Neuronal stem cell (in vitro differentiated cells): ENCODE measurements at regions not wholly inside any gene's neighbourhood (a gene's known extent, or its start where the extent isn't known, plus 50 kb on each side); places are given as distances from the start of the nearest gene placed in this dataset.
"Not testable (repeated sequence)": the region's sequence is repeated elsewhere in the genome, so short reads cannot be mapped to it uniquely, and the experiment has no call there.

ENCODE experiments used
- DNase-seq: peaks from one replicate; pipeline ENCODE4 v3.0.0-alpha.2; 2013; ENCODE audit warnings: low spot score
- H2AFZ ChIP-seq: one replicate; pipeline ENCODE4 v1.6.1; 2013; ENCODE audit warnings: mild to moderate bottlenecking, low read length, inconsistent platforms
- H2AK5ac ChIP-seq: 2 replicates; pipeline ENCODE4 v1.6.1; 2013; ENCODE audit warnings: low read depth, mild to moderate bottlenecking, inconsistent platforms, low read length, moderate library complexity, mixed read lengths
- H2BK120ac ChIP-seq: 2 replicates; pipeline ENCODE4 v1.6.1; 2013; ENCODE audit warnings: low read depth, mild to moderate bottlenecking, inconsistent platforms, low read length, moderate library complexity, mixed read lengths
- H2BK12ac ChIP-seq: one replicate; pipeline ENCODE4 v1.6.1; 2013; ENCODE audit warnings: low read length, inconsistent platforms
- H2BK15ac ChIP-seq: 2 replicates; pipeline ENCODE4 v1.6.1; 2013; ENCODE audit warnings: mild to moderate bottlenecking, low read length, inconsistent platforms, mixed read lengths
- H2BK5ac ChIP-seq: one replicate; pipeline ENCODE4 v1.6.1; 2013; ENCODE audit warnings: inconsistent platforms, mild to moderate bottlenecking, low read length, moderate library complexity
- H3K14ac ChIP-seq: one replicate; pipeline ENCODE4 v1.6.1; 2013; ENCODE audit warnings: low read length, inconsistent platforms
- H3K18ac ChIP-seq: 2 replicates; pipeline ENCODE4 v1.6.1; 2013; ENCODE audit warnings: low read length, inconsistent platforms
- H3K23ac ChIP-seq: 2 replicates; pipeline ENCODE4 v1.6.1; 2013; ENCODE audit warnings: low read depth, mild to moderate bottlenecking, mixed read lengths, low read length, inconsistent platforms; ENCODE audit not compliant: poor library complexity
- H3K27ac ChIP-seq: replicated peaks from 3 replicates; pipeline ENCODE4 v1.5.1; 2013; ENCODE audit warnings: low read length, inconsistent platforms
- H3K27me3 ChIP-seq, 3 experiments: 2 replicates each; pipeline ENCODE4 v1.6.1; 2013; ENCODE audit warnings: low read length in 3 of 3, mild to moderate bottlenecking in 2 of 3, inconsistent platforms in 1 of 3, low read depth in 1 of 3, mixed read lengths in 1 of 3, moderate library complexity in 1 of 3; ENCODE audit not compliant: control insufficient read depth in 3 of 3, insufficient read depth in 3 of 3
- H3K36me3 ChIP-seq, 2 donors: replicated peaks in 1 of 2; 2 replicates each; pipeline ENCODE4 v1.6.1; 2013; ENCODE audit warnings: low read length in 2 of 2; ENCODE audit not compliant: control insufficient read depth in 2 of 2, insufficient read depth in 2 of 2
- H3K4ac ChIP-seq: 2 replicates; pipeline ENCODE4 v1.6.1; 2013; ENCODE audit warnings: inconsistent platforms, mild to moderate bottlenecking, low read length, moderate library complexity
- H3K4me1 ChIP-seq, 2 donors: 1 replicate in 1 of 2; 2 replicates in 1 of 2; pipeline ENCODE4 v1.6.1; 2013; ENCODE audit warnings: low read length in 2 of 2, low read depth in 1 of 2; ENCODE audit not compliant: control insufficient read depth in 2 of 2, insufficient read depth in 1 of 2
- H3K4me2 ChIP-seq: one replicate; pipeline ENCODE4 v1.6.1; 2013; ENCODE audit warnings: mild to moderate bottlenecking, low read length, inconsistent platforms; ENCODE audit not compliant: insufficient read depth, poor library complexity, severe bottlenecking
- H3K4me3 ChIP-seq, 2 donors: 2 replicates each; pipeline ENCODE4 v1.5.1; 2013; ENCODE audit warnings: low read length in 2 of 2, mild to moderate bottlenecking in 2 of 2, inconsistent platforms in 1 of 2, moderate library complexity in 1 of 2
- H3K79me1 ChIP-seq: one replicate; pipeline ENCODE4 v1.6.1; 2013; ENCODE audit warnings: low read depth, mild to moderate bottlenecking, inconsistent platforms, low read length, moderate library complexity
- H3K9ac ChIP-seq: one replicate; pipeline ENCODE4 v1.6.1; 2013; ENCODE audit warnings: mild to moderate bottlenecking, low read depth, low read length, inconsistent platforms; ENCODE audit not compliant: poor library complexity
- H3K9me3 ChIP-seq, 2 donors: replicated peaks in 1 of 2; 2 replicates each; pipeline versions ENCODE3 to v1.6.1; 2013; ENCODE audit warnings: low read length in 2 of 2, mild to moderate bottlenecking in 2 of 2, inconsistent platforms in 1 of 2, low read depth in 1 of 2, mixed read lengths in 1 of 2, moderate library complexity in 1 of 2; ENCODE audit not compliant: control insufficient read depth in 2 of 2, insufficient read depth in 1 of 2
- H4K8ac ChIP-seq: one replicate; pipeline ENCODE4 v1.6.1; 2013; ENCODE audit warnings: low read depth, mild to moderate bottlenecking, inconsistent platforms, low read length, moderate library complexity
- H4K91ac ChIP-seq: one replicate; pipeline ENCODE4 v1.6.1; 2013; ENCODE audit warnings: low read length, low read depth, mild to moderate bottlenecking, inconsistent platforms; ENCODE audit not compliant: poor library complexity
- WGBS, 2 donors: extraction: QIAGEN DNeasy Blood & Tissue Kit; methylation state at CpG; one replicate each; pipeline ENCODE4 v1.1.7; 2013; ENCODE audit warnings: missing lambda C conversion rate in 2 of 2, mixed read lengths in 1 of 2; ENCODE audit not compliant: insufficient read length in 2 of 2, insufficient replicate concordance in 1 of 2; ENCODE audit errors: extremely low coverage in 2 of 2; 5-methylcytosine and 5-hydroxymethylcytosine counted together

DNA sequence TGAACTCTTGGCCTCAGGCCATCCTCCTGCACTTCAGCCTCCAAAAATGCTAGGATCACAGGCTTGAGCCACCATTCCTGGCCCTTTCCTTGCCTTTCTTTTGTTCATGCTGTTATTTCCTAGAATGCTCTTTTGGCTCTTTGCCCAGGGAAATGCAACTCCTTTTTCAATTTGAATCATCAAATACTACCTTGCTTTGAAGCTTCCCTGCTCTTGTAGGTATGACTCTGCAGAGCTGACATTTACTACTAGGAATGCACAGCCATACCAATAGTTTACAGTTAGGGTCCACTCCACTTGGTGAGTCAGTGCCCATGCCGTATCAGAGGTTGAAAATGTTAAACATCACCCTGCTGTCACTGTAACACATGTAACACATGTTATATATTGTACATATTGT is 107.0 kb upstream of the CRY1 start:
- WGBS, 2 donors, result no CpG with 5 or more reads among the region's 1 CpG
- Histone ChIP-seq H2AFZ (no peak overlapping the region), H2BK15ac (no peak overlapping the region), H3K18ac (no peak overlapping the region), H3K14ac (no peak overlapping the region), H3K23ac (no peak overlapping the region), H2BK120ac (no peak overlapping the region), H3K4ac (no peak overlapping the region), H4K91ac (no peak overlapping the region), H3K27ac (no peak overlapping the region), H3K4me2 (no peak overlapping the region), H2BK5ac (no peak overlapping the region), H3K4me3 (no peak overlapping the region), H3K36me3 (no peaks in the 10 kb centered on the region), H4K8ac (no peak overlapping the region), H2BK12ac (no peak overlapping the region), H2AK5ac (no peak overlapping the region), H3K9ac (no peak overlapping the region), H3K9me3 (no peaks in the 10 kb centered on the region), H3K79me1 (no peaks in the 10 kb centered on the region), H3K4me1 (no peaks in the 10 kb centered on the region), H3K27me3 (peaks cover 0 to 2% (median 0%) of the 10 kb centered on the region in 3 experiments)
- DNase-seq, result no peak

DNA sequence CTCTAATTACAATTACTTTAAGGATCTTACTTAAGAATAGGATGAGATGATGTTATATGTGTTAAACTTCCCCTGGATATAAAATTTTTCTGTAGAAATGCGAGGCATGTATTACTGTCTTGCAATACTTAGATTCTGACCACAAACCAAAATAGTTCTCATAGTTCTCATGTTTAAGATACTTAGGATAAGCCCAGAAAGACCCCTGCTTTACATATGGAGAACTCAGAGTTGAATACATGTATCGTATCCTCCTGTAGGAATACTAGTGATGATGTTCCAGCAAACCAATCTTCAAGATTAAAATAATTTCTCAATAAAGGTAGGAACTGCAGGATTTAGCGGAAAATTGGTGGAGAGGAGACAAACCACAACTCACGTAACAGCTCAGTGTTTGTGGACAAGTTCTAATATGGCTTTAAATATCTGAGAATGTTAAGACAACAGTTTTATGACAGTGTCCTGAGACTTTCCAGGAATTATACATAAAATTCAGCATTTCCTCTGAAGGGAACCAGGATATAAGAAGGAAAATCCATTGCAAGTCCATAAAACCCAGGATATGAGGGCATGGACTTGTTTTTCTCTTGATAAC is 114.7 kb upstream of the CRY1 start:
- Histone ChIP-seq H2BK12ac (no peak overlapping the region), H3K4ac (no peak overlapping the region), H2AFZ (no peak overlapping the region), H3K18ac (no peak overlapping the region), H3K79me1 (no peaks in the 10 kb centered on the region), H3K9me3 (no peaks in the 10 kb centered on the region), H3K9ac (no peak overlapping the region), H4K91ac (no peak overlapping the region), H2BK120ac (no peak overlapping the region), H3K36me3 (no peaks in the 10 kb centered on the region), H3K27me3 (no peaks in the 10 kb centered on the region), H2BK15ac (no peak overlapping the region), H2AK5ac (no peak overlapping the region), H3K14ac (no peak overlapping the region), H2BK5ac (no peak overlapping the region), H3K4me1 (no peaks in the 10 kb centered on the region), H3K23ac (no peak overlapping the region), H3K4me3 (no peak overlapping the region), H3K27ac (no peak overlapping the region), H3K4me2 (no peak overlapping the region), H4K8ac (no peak overlapping the region)
- WGBS, 2 donors, result no CpG with 5 or more reads among the region's 4 CpGs
- no peak for DNase-seq

DNA sequence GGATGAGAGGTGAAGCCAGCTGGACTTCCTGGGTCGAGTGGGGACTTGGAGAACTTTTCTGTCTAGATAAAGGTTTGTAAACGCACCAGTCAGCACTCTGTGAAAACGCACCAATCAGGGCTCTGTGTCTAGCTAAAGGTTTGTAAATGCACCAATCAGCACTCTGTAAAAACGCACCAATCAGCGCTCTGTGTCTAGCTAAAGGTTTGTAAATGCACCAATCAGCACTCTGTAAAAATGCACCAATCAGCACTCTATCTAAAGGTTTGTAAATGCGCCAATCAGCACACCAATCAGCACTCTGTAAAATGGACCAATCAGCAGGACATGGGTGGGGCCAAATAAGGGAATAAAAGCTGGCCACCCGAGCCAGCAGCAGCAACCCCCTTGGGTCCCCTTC is 116.4 kb upstream of the CRY1 start:
- not testable (repeated sequence) for H4K91ac ChIP-seq, H3K4ac ChIP-seq, H3K18ac ChIP-seq, H3K9me3 ChIP-seq, H2AK5ac ChIP-seq, H2BK5ac ChIP-seq, H3K14ac ChIP-seq, DNase-seq, H3K9ac ChIP-seq, H3K36me3 ChIP-seq, H3K4me2 ChIP-seq, H3K23ac ChIP-seq, H3K4me1 ChIP-seq, H3K27ac ChIP-seq, H3K27me3 ChIP-seq, H2BK12ac ChIP-seq, H2BK15ac ChIP-seq, H3K79me1 ChIP-seq, H4K8ac ChIP-seq, H2AFZ ChIP-seq, H2BK120ac ChIP-seq, H3K4me3 ChIP-seq
- no CpG with 5 or more reads among the region's 7 CpGs for WGBS, 2 donors

DNA sequence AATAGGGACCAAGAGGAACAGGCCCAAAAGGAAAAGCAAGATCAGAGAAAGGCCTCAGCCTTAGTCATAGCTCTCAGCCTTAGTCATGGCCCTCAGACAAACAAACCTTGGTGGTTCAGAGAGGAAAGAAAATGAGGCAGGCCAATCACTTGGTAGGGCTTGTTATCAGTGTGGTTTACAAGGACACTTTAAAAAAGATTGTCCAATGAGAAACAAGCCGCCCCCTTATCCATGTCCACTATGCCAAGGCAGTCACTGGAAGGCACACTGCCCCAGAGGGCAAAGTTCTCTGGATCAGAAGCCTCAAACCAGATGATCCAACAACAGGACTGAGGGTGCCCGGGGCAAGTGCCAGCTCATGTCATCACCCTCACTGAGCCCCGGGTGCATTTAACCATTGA is 121.0 kb upstream of the CRY1 start:
- not testable (repeated sequence) for H2AFZ ChIP-seq, H3K14ac ChIP-seq
- WGBS, 2 donors, result no CpG with 5 or more reads among the region's 3 CpGs

More for the DNA sequence above, 121.0 kb upstream of the CRY1 start:
- not testable (repeated sequence) for H3K4me1 ChIP-seq, H3K27ac ChIP-seq, H3K79me1 ChIP-seq, H3K18ac ChIP-seq, H3K4me2 ChIP-seq, H2AK5ac ChIP-seq, H2BK5ac ChIP-seq, H4K91ac ChIP-seq, H2BK120ac ChIP-seq, H3K4me3 ChIP-seq, H3K4ac ChIP-seq, H4K8ac ChIP-seq, H3K23ac ChIP-seq, H3K27me3 ChIP-seq, DNase-seq, H2BK15ac ChIP-seq, H3K9ac ChIP-seq, H2BK12ac ChIP-seq, H3K9me3 ChIP-seq, H3K36me3 ChIP-seq
